GM21360 (cell line): ENCODE measurements at regions not wholly inside any gene's neighbourhood (a gene's known extent, or its start where the extent isn't known, plus 50 kb on each side); places are given as distances from the start of the nearest gene placed in this dataset.

Experiments used
- ATAC-seq: cut with Tn5 transposase; IDR thresholded peaks from one replicate; pipeline ENCODE4 v1.9.1; 2021; ENCODE audit warnings: mild to moderate bottlenecking, moderate library complexity; ENCODE audit not compliant: unreplicated experiment

DNA sequence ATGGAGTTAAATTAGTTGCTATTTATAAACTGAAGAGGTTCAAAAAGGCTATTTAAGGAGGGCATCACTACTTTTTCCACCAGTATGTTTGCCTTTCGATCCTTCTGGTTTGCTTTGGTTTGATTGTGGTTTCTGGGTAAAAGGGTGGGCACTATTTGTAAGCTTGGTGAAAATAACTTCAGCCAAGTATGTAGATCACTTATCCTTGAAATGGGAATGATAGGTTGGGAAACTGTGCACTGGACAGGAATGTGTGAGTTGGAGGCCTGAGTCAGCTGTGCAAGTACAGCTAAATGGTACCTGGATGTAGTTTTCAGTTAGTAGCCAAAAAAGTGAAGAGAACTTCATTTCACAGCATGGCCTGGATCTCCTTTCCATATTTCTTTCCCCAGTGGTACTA is 466.2 kb downstream of the ENC1 start:
- ATAC-seq: no peak

DNA sequence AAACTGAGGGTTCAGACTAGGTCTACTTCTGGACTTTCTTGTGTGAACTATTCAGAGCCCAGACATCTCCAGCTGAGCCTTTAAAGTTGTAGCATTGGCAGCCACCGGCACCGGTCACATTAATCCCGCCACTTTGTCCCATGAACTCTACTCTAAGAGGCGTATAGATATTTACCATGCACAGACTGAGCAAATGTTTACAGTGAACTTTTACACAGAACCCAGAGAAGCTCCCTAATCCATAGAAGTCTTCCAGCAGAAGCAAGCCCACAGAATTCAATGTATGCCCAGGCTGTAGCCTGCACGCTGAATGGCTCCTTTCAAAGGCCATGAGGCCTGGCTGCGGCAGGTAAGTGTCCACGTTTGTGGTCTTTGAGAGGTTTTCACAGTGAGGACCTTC is 466.9 kb downstream of the ENC1 start:
- no peak for ATAC-seq

DNA sequence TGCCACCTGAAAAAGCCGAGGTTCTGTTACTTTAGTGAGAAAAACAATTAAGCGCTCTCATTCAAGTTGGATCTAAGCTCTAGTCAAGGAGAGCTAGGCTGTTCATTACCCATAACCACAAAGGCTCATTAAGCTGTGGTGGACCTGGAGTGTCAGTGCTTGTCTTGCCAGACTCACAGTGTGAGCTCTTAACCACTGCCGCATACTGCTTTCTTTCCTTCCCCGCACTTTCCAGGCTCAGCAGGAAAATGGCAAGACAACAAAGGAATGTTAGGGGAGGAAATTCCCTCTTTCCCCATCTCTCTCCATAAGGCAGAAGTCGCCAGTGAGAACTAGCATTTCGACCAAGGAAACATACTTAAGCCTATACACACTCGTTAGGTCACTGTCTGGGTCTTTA is 467.3 kb downstream of the ENC1 start:
- ATAC-seq: no peak

DNA sequence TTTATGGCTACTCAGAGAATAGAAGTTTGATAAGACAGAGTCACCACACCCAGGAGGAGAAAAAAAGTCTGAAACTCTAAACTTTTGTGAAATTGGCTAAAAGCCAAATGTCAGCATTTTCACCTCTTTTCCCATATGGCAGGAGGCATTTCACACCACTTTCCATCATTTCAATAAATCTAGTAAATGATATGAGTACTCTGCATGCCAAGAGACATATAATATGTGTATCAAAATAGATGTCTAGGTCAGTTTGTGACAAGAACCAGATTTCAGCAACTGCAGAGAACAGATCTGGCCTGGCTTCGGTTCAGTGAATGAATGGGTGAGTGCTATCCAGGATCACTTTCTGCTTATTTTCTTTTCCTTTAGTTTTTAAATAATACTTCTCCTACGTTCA is 470.8 kb downstream of the ENC1 start:
- no peak for ATAC-seq

DNA sequence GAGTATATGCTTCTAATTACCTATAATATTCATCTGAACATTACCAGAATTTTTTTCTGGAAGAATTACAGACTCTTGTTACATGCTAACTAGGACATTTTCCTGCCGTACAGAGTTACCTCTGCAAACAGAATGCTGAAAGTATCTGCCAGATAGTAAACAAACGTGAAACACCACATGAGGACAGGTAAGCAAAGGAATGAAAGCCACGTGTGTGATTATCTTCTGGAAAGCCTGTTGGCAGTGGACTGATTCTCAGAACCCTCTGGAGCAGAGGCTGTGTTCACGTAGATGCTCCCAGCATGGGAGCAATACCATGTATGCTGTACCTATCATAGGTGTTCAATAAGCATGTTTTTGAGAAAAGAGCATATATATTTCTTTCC is 472.6 kb downstream of the ENC1 start:
- no peak for ATAC-seq

DNA sequence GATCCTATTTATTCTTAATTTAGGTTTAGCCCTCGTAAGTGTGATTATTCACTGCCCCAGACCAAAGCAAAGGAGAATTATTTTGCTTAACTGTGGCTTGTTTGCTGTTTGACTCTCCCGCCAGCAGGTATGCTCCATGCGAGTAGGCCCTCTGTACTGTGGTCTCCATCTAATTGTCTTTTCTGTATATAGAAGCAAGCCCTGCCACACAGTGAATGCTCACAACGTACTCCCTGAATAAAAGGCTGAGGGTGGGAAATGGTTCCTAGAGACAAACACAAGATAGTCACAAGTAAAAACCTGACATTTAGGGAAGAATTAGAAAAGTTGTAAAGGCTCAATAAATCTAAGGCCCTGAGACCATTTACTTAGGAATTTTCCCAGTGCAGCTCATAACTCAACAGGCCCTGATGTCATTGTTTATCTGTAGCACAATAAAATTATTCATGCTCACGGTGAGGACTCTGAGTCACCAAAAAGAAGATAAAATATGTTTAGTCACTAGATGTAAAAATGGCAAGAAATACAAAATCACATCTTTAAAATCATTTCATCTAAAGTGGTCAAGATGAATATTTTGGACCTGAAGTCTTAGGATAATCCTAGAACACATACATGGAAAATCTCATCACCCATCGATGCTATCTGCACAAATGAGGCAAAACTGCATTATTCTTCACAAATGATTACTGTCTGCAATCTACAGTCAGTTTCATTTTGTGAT is 473.2 kb downstream of the ENC1 start:
- ATAC-seq: no peak

DNA sequence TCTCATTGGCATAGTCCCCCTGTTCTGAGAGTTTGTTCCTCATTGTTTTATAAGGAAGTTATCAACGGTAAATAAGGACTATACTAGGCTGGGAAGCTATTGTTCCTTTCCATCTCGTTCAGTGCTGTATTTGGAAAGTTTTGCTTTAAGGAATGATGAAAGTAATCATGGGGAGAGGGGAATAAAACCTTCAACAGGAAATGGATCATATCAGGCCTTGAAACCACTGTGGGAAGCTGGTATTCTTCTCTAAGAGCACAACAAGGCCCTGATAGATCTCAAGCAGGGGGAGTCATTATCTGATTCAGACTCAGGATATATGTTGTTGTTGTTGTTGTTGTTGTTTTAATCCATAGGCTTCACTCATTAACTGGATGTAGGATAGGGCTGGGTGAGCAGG is 474.5 kb downstream of the ENC1 start:
- no peak for ATAC-seq

DNA sequence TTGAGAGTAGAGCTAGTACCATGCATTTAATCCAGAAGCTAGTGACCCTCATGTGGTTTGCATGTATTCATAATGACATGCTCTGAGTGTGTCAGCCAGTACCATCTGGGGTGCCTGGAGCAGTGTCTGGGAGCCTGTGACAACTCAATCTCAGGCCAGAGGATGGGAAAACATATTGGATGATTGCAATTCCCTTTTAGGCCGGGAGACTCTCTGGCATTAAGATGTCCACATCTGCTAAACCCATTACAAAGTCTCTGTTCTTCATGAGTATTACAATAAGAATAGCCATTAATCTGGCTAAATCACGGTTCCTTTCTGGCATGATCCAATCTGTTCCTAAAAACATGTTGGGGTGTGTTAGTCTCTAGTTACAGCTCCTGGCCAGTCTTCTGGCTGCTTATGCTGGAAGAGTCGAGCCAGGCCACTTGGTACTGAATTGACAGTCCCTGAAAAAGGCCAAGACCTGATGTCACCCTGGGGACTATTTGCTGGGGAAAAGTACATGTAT is 475.7 kb downstream of the ENC1 start:
- ATAC-seq: no peak

DNA sequence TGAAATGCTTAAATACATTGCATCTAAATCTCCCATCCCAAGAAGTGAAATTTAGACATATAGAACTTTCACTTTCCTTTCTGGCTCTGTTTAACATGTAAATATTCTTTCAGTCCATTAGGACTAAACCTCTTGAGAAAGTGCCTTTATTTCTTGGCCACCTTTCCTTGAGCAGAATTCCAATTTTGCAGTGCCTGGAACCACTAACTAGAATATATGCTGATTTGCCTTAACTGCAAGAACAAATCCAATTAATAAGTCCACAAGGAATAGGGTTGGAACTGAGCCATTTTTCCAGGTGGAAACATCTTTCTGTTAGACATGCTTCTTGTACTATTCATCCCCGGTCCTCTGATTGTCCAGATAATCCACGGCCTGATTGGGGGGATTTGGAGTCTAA is 478.0 kb downstream of the ENC1 start:
- no peak for ATAC-seq

DNA sequence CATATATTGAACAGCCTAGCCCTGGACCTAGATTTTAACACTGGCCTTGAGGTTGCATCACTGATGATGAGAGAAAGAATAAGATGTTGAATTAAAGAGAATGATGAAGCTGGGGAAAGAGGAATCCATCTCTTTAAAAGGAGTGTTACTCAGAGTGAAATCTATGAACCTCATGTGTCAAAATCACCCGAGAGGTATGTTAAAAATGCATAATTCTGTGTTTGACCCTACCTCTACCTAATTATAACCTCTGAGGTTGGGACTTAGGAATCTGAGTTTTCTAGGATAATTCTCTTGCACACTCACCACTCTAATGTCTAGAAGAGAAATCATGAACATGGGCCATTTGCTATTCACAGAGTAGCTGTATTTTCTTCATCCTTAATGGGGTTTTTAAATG is 479.4 kb downstream of the ENC1 start:
- no peak for ATAC-seq

DNA sequence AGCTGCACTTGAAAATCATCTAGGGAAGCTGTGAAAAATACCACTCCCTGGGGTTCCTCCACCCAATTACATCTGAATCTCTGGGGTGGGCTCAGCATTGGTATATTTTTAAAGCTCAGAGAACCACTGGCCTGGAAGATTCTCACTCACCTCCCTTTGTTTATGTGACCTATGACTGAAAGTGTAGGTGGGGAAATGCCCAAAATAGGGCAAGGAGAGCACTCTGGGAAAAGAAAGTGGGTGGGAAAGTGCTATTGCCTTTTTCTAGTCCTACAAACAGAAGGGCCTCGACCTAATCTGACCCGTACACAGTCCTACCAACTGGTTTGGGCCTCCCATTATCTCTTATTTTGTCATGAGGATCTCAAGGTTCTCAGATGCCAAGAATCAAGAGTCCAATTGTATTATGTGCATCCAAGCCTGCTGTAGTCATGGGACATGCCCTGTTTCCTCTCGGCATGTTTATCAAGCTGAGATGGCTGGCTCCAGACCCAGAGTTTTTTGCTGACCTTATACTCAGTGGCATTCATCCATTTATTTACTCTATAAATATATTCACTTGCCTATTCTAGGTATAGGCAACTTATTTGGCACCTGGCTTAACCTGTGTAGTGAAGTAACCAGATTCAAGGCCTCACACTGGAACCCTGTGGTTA is 483.7 kb downstream of the ENC1 start:
- no peak for ATAC-seq

DNA sequence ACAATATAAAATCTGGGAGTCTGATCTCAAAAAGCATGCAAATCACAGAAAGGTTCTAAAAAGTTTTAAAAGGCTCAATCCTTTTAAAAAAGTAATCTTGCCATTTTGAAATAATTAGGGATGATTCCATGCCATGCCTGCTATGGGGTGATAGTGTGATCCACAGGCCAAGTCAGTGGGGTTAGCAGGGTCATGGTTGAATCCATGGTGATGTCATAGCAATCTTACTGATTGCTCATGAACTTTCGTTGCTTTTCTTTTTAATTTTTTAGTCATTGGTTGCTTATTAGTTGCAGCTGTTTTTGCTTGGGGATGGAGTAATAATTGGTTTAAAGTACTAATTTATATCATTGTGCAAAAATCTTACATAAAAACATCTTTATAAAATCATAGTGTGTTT is 485.0 kb downstream of the ENC1 start:
- no peak for ATAC-seq

DNA sequence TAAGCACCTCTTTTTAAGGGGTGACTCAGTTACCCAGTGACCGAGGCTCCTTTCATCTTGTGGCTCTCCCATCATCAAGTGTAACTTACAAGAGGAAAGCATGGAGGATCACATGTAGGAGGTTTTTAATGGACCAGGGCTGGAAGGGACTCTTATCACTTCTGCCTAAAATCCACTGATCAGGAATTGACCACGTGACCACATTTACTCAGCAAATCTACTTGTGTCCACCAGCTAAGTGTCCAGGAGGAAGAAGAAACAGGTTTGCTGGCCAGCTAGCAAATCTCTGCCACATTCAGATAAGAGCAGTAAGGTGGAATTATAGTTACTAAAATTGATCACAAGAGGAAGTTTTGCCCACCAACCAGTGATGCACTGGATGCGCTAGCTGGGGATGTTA is 486.0 kb downstream of the ENC1 start:
- ATAC-seq: no peak

DNA sequence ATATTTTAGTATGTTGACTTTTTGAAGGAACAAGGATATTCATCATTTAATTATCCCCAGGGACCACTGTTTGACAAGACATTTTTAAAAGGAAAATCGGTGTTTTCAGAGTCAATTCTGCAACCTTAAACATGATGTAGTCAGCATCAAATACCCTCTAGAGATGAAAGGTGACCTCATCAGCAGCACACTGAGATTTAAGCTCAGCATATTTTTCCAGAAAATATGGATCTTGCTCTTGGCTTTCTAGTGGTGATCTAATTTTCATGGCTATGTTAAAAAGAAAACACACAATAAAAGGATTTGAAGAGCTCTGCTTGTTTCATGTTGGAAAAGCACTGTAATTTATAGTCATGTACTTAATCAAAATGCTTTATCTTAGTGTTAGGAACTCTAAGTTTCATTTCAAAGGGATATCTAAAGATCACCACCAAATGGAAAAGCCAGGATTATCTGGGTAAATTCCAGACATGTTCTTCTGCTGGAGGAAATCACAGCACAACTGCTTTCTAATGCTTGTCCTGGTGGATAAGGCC is 487.2 kb downstream of the ENC1 start:
- no peak for ATAC-seq

DNA sequence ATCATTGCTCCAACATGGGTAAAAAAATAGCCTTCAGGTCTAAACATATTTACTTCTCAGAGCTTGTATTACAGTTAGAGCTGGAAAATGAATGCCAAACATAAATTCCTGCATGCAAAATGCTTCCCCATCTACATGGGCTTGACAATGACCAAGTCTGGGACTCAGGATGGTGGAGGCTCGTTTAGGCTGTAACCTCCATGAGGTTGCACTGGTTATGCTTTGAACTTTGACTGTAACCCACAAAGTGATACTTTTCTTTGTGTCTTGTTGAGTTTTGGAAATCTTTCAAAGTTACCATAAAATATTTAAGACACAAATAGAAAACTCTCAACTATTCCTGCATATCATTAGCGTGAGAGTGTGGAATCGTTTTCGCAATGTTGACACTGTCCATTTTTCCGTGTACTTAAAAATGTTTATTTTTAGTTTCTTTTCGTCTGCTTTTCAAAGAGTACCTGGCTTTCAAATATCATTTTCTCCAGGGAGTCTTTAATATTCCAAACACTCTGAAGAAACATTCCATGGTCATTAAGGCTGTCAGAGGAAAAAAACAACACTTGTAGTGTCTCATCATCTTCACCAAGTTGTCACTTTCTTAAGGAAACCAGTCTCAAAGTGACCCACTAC is 487.8 kb downstream of the ENC1 start:
- ATAC-seq: no peak

DNA sequence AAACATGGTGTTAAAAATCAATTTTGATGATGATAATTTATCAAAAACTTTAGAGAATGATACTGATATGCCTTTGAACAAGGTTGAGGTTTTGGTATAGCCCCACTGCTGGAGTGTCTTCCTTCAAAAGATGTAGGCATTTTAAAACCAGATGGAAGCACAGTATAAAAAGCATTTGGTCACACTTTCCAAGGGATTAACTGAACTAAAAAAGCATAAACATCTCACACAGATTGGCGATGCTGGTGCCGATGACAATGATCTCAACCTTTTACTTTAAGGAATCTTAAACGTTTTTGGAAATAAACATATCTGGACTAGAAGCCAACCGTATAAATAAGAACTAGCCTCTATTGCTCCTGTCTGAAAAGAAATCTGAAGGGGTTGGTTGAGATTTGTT is 488.4 kb downstream of the ENC1 start:
- ATAC-seq: no peak

DNA sequence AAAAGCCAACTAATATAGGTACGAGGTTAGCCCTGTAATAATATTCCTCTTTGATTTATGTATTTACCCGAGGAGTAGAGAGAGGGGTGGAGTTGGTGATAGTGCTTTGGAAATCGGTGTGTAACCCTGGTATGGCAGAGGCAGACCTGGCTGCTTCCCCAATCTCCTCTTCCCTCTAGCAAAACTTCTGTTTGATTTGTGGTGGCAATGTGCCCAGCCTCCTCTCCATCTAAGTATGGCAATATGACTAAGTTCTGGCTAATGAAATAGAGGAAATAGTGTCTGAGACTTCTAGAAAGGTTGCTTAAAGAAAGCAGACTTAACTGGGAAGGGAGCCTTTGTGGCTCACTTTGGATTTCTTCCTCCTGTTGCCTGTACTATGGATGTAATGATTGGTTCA is 491.1 kb downstream of the ENC1 start:
- no peak for ATAC-seq

DNA sequence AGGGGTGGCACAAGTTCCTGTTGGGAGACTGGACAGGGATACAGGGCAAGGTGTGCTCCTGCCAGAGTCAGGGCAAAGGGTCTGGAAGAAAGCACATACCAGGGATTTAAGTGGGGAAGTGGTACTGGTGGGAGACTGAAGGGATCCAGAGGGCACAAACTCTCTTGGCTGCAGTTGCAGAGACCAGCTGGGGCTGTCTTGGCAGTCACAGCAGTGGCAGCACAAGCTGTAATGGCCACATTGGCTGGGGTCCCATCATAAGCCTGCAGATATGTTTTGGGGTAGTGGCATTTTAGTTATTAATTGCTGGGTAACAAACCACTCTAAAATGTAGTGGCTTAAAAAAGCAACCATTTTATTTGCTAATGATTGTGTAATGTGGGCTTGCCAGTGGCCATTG is 492.2 kb downstream of the ENC1 start:
- no peak for ATAC-seq

DNA sequence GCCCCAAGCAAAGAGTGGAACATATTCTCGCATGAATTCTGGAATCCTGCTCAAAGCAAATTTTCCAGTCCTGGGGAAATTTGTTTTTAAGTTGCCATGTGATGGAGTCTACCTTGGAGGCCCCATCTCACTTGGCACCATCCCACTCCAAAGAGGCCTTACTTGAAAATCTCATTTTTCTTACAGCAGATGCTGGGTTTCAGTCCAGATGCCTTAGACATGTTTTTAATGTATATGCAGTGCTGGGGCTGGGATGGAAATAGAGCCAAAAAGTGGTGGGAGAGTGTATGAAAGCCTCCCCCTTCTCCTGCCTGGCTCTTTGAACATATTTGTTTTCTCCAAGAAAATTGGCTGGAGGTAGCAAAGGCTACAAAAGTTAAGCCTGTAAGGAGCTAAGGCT is 493.7 kb downstream of the ENC1 start:
- ATAC-seq: no peak

DNA sequence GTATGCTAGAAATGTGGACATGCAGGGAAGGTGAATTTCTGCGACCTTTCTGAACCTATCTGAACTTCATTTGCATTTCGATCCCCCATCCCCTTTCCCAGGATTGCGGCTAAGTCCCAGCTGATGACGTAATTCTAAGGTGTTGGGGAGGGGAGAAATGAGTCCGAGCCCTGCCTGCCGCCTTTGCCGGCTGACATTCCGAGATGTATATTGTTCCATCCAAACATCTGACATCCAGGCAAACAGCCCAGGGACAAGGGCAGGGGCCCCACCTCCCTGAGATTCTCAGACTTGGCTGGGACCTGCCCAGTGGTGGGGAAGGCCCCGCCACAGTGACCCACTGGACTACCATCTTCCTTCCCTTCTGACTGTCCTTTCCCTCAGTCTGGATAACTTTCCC is 494.6 kb downstream of the ENC1 start:
- ATAC-seq: no peak

DNA sequence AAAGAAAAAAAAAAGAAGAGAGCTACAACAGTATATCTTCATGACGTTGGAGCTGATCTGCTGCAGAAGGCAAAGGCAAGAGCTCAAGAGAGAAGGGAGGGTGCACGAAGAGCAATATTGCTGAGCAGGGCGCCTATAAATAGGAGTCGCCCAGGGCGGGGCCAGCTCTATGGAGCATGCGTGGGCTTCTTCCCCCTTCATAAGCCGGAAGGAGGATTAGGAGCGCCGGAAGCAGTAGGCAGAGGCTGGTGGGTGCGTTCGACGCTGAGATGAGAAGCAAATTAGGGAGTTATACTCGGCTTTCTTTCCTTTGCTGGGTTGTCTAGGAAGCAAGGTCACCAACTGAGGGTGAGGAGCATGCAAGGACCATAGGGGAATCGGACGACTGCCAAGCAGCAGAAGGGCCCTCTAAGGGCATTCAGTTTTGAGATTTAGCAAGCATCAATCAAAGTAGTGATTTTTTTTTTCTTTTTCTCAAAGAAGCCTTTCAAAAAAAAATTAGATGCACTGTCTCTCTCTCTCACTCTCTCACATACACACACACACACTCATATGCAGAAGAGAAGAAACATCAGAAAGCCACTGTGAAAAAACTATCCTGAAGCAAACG is 496.7 kb downstream of the ENC1 start:
- ATAC-seq: no peak

DNA sequence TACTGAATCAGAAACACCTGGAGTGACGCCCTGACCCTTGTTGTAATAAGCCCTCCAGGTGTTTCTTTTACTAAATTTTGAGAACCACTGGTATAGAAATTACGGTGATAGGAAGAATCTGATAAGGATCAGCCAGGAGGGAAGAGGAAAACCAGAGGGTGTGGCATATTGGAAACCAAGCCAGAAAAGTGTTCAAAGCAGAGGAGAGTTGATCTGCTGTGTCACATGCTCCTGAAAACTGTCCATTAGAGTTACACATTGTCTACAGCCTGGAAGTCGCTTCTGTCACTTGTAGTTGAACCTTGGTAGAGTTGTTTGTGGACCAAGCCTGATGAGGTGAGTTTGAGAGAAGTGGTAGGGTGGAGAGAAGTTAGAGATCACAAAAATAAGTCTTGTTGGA is 497.4 kb downstream of the ENC1 start:
- no peak for ATAC-seq
